Raji (cell line): ENCODE measurements at regions not wholly inside any gene's neighbourhood (a gene's known extent, or its start where the extent isn't known, plus 50 kb on each side); places are given as distances from the start of the nearest gene placed in this dataset.

ENCODE experiments used
- POLR2A ChIP-seq: IDR thresholded peaks from 2 replicates; pipeline ENCODE4 v1.6.1; 2011; ENCODE audit warnings: low read depth, low read length, control low read depth; ENCODE audit not compliant: insufficient read depth

DNA sequence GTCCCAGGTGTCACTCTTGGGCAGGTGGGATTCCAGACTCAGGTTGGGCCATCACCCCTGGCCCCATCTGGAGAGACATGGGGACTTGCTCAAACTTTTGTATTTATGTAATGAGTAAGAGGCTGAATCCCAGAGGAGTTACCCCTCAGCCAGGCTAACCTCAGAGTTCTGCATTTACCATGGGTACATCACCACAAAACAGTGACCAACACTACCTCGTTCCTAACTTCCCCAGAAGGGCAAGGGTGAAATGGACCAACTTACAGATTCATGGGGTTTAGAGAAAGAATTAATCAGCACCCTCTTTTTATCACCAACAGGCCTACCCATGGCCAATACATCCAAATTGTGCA lies 259.9 kb upstream of the MARCKS start:
- TF ChIP-seq POLR2A: no peak

DNA sequence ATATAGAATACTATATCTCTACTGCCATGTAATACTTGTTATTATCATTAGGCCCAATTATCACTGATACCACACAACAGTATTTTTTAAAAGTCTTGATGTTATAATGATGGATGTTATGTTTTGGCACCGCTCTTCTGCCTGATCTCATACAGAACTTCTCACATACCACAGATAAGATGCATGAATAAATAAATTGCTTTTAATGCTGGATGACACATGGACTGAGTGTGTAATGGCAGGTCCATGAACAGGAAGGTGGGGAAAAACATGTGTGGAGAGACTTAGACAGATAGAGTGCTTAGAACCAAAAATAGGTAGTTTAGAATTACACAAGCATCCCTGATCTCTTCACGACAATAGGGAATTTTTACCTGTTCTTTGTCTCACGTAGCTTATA lies 258.4 kb upstream of the MARCKS start:
- TF ChIP-seq POLR2A: no peak

DNA sequence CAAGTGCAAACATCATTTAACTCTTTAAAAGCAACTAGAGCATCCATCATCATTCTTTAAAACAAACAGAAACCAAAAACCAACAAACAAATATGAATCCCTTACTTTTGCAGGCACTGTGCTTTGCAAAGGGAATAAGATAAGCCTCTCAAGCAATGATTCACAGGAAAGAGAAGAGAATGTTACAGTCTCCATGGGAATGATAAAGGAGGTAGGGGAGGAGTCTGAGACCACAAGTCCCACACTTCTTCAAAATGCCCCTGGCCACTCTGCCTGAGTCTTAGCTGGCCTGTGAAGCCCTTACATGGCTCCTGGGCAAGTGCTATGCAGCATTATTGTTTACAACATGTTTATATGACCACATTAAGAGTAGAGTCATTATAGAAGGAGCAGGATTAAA lies 257.7 kb upstream of the MARCKS start:
- TF ChIP-seq POLR2A: no peak

DNA sequence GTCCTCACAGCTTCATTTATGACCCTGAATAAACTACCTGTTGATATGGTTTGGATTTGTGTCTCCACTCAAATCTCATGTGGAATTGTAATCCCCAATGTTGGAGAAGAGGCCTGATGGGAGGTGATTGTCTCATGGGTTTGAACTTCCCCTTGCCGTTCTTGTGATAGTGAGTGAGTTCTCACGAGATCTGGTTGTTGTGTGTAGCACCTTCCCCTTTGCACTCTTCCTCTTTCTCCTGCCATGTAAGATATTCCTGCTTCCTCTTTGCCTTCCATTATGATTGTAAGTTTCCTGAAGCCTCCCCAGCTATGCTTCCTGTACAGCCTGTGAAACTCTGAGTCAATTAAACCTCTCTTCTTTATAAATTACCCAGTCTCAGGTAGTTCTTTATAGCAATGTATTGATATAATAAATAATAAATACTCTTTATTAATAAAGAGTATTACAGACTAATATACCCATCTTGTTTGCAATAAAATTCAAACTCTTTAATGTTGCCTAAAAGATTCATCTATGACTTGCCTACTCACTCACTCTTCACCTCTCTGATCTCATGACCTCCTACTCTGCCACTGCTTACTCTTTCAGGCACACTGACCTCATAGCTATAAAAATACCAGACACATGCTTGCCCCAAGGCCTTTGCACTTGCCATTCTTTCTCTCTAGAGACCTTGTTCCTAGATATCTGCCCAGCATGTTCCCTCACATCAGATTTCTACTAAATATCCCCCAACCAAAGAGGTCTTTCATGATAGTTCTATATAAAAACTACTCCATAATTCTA lies 256.4 kb upstream of the MARCKS start:
- no peak for TF ChIP-seq POLR2A

DNA sequence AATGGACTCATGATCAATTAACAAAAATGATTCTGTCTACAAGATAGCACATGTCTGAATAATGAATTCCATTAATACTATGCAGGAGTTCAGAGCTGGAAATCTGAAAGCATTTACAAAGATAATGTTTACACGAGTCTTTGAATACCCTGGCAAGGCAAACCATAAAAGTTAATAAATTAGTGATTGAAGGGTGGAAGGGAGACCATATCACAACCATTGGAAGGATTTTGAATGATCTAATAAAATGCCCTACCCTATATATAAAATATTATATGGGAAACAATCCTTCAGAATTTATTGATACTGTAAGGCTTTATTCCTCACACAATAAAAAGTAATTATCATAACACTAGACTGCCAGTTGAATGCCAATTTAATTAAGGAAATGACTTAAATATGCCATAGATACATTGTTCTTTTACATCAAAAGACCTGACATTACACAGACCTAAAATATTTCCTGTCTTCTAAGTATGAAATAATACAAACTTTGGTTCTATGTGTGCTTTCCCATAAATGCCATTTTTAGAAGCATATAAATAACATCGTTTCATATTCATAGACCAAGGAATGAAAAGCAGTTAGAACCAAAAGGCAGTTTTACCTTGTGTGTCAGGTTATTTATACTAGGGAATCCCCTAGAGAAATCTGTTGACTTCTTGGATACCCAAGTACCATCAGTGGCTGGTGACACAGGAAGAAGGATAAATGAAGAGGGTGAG lies 249.2 kb upstream of the MARCKS start:
- TF ChIP-seq POLR2A: no peak

DNA sequence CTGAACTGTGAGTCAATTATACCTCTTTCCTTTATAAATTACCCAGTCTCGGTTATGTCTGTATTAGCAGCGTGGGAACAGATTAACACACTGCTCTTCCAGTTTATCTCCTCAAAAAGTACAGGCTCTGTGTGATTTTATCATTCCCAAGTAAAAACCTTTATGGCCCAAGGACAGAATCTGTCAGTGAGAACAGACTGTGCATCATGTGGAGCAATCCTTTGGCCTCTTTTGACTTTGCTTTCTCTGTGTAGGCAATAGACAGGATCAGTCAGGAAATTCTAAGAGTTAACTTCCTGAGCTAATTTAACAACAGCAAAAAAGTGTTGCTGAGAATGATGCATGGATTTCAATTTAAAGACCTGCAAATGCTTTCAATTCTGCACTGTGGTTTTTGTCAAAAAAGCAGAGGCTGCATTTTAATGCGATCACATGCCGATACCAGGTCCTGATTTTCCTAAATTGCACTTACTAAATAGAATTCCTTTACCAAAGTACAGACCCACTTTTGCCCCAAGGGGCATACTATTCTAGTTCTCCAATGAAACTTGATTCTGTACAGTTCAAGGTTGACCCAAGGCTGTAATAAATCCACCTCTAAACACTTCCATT lies 246.7 kb upstream of the MARCKS start:
- no peak for TF ChIP-seq POLR2A

DNA sequence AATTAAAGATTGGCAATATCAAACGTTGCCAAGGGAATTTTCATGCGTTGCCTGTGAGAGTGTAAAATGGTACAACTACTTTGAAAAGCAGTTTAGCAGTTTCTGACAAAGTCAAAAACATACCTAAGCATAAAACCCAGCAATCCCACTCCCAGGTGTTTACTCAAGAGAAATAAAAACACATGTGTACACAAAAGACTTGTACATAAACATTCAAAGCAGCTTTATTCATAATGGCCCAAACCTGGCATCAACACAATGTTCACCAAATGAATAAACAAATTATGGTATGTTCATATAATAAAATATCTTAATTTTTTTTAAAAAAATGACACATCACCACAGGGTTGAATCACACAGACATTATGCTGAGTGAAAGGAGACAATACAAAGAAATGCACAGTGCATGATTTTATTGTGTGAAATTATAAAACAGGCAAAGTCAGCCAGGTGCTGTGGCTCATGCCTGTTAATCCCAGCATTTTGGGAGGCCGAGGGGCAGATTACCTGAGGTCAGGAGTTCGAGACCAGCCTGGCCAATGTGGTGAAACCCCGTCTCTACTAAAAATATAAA lies 240.4 kb upstream of the MARCKS start:
- TF ChIP-seq POLR2A: no peak

DNA sequence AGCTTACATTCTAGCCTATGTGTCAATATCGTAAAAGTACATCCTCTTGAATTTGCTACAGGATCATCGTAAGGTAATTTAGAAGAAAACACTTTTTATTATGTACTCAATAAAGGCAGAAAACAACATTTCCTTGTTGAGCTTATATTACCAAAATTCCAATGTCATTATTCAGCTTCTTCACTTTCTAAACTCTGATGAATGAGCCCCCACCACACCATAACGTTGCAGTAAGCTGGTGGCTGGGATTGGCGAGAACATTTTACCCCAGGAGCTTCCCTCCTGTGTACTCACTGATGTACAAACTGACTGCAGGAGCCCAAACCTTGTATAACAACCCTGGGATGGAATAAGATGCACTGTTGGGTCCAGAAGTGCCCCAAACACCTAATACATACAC lies 238.1 kb upstream of the MARCKS start:
- no peak for TF ChIP-seq POLR2A

DNA sequence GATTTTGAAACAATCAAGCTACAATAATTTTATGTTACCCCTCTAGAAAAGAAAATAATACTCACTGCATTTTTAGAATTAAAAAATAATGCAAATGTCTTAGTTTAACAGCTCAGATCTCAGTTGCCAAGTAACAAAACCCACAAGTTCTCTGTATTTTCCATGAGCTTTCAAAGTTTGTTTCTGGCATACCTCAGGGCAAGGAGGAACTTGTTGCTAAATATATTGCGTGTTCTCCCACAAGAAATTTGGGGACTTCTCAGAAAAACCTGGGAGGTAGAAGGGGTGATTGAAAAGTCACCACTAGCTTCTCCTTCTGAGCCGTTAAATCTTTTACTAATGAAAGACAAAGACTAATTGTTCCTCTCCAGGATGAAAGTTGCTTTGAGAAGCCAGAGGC lies 236.8 kb upstream of the MARCKS start:
- no peak for TF ChIP-seq POLR2A

DNA sequence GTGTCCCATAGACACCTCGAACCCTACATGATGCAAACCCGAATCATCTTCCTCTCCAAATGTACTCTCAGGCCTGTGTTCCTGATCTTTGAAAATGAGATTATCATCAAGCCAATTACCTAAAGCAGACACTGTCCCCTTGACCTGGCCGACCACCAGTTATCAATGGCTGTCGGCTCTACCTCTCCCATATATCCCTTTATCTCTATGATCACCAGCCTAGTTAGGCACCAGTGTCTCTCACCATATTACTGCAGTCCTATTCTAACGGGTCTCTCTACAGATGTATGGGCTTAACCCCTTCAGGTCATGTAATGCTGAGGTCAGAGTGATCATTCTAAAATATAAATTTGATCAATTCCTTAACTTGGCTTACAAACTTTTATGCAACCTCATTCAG lies 234.9 kb upstream of the MARCKS start:
- no peak for TF ChIP-seq POLR2A

DNA sequence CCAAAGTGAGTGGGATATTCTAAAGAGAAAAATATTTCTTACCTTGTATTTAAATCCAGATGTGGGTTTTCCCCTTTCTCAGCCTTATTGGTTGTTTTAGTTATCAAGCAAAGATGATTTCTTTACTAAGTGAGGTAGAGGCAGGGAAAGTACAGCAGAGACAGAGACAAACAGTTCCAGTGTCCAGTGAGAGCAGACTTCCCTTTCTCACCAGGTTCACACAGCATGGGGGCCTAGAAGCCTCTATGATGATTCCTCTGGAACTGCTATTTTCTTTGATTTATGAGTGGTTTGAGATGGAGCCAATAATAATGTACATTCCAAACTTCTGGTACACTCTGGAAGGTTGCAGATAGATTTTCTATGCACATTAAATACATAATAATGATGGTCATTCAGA lies 234.0 kb upstream of the MARCKS start:
- TF ChIP-seq POLR2A: no peak

DNA sequence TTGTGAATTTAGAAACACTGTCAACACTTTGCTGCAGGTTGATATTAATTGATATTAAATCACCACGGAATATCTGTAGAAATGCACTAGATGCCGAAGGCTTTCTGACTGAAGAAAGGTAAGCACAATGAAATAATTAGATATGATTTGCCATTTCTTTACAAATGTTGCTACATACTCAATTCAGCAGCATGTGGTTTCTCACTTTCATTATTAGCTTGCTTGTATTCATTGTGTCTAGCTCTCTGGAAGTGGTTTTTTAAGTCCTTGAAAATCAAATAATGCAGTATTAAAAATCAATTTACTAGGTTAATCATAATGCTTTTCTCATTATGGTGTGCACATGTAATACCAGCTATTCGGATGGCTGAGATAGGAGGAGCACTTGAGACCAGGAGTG lies 231.3 kb upstream of the MARCKS start:
- TF ChIP-seq POLR2A: no peak

DNA sequence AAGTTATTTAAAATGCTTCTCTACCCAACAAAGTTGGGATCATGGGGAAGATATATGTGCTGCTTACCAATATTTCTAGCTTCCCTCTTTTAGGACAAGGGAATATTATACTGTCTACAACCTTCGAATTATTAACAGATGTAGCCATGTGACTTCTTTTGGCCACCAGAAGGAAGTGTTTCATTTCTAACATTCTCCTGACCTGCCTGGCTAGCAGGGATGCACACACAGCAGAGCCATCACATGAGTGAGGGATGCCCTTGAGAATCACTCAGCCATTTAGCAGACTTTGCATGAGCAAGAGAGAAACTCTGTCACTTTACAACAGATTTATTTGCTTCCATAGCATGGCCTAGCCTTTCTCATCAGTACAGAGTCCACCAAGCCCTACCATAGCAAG lies 230.7 kb upstream of the MARCKS start:
- no peak for TF ChIP-seq POLR2A

DNA sequence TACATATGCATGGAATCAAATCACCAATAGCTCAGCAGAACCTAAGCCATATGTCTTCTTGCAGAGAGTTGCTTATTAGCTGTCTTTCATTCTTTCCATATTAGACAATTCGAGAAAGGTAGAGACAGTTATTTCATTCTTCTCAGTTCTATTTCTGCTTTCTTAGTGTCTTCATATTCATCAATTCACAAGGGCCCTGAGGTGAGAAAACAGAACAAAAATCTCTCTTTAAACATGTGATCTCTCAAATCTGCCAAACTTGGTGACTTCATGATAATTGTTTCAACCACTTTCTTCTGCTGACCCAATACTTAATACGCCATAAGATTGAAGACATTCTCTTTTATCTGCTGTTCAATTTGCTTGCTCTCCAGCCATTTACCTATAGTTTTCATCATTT lies 229.7 kb upstream of the MARCKS start:
- TF ChIP-seq POLR2A: no peak

DNA sequence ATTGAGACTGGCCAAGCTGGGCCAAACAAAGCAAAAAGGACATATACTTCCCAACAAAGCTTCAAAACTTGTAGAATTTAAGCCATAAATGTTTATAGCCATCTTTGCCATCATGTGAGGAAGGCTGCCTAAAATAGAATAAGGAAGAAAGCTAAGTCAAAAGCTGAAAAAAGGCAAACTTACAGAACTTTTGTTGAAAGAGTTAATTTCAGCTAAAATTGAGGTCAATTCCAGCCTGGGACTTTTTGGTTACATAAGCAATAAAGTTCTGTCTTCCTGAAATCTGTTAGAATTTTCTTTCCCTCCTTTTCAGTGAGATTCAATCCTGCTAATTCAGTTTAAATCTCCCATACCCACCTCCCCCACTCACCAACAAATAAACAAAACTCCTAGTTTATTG lies 227.9 kb upstream of the MARCKS start:
- no peak for TF ChIP-seq POLR2A
